Stimulated activated CD4-positive, alpha-beta T cell treated with anti-CD3 and anti-CD28 coated beads, Interleukin-4, amount 100 ng/mL, for 4 hours (primary cell): ENCODE measurements at regions not wholly inside any gene's neighbourhood (a gene's known extent, or its start where the extent isn't known, plus 50 kb on each side); places are given as distances from the start of the nearest gene placed in this dataset.

Experiments
- DNase-seq, 2 experiments: peaks; one replicate each; pipeline ENCODE4 v3.0.0-alpha.2; 2020

- DNase-seq = no peak
Observed at GRCh38 chr9:19992556-19992955, 203.7 kb upstream of the SLC24A2 start.

DNA sequence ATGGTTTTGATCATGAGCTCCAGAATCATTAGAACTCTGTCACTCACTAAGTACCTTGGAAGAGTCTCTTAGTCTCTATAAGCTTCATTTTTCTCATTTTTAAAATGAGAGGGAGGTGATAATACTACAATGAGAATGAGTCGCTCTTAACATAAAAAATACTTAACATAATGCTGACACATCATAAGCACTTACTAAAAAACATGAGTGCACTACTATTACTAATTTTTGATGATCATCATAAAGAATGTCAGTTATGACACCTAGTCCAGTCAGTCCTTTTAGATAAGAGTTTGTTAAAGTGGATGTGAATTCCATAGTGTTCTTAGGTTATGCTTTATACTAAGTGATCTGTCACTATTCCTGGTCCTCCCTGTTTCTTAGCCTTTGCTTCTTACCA is 200.4 kb upstream of the SLC24A2 start:
- DNase-seq = no peak

DNA sequence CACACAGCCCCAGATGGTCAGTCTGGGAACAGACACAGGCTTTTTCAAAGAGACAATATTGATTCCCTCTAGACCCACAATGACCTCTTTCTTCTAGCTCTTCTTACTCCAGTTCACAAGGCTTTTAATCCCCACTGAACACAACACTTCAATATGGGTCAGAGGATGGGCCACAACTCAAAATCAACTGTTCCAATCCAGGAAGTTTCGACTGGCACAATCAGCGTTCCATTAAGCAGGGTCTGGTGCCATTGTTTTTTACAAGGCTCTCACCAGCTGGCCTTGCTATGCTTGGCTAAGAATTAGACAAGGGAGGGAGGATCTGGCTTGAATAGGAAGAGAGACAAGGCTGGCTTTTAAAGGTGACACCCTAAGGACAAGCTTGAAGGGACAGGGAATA is 199.4 kb upstream of the SLC24A2 start:
- no peak for DNase-seq

DNA sequence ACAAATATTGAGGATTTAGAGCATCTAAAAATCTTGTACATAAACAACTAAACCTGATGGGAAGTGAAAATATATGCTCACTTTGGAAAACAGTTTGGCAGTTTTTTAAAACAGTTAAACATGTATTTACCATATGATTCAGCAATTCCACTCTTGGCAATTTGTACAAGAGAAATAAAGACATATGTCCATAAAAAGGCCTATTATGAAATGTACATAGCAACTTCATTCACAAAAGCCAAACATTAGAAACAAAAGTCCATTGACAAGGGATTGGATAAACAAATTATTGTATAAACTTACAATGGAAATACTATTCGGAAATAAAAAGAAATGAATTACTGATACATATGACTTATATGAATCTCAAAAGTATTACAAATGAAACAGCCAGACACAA is 196.2 kb upstream of the SLC24A2 start:
- DNase-seq = no peak

GRCh38 chr9:19976226-19976625 is 187.4 kb upstream of the SLC24A2 start:
- peak; percentile 15 to 65 for DNase-seq

- no peak for DNase-seq
Observed at GRCh38 chr9:19975499-19975898, 186.7 kb upstream of the SLC24A2 start.

- DNase-seq = no peak
Observed at GRCh38 chr9:19969721-19970120, 180.9 kb upstream of the SLC24A2 start.

GRCh38 chr9:19967888-19968459 is 179.1 kb upstream of the SLC24A2 start:
- DNase-seq = no peak

GRCh38 chr9:19967216-19967887 is 178.5 kb upstream of the SLC24A2 start:
- DNase-seq = no peak

- no peak for DNase-seq
Observed at GRCh38 chr9:19965336-19965735, 176.5 kb upstream of the SLC24A2 start.

DNA sequence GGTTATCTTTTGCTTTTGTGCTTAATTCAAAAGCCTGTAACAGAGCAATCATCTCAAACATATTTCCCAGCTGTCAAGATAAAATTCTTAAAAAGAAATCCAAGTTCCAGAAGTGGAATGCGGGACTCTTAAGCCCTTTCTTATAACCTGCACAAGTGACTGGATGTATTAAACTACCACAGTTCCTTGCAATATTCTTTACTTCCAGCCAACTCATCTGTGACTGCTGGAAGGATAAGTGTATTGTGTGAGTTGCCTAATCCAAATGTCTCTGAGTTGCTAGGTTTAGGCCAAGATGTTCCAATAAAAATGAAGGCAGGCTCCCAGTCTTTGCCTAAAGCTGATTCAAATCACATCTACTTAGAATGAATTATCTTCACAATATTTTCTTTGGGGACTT is 159.2 kb upstream of the SLC24A2 start:
- DNase-seq = no peak

GRCh38 chr9:19946441-19947109 is 157.7 kb upstream of the SLC24A2 start:
- DNase-seq = no peak

- DNase-seq = no peak
Observed at GRCh38 chr9:19941874-19942273, 153.0 kb upstream of the SLC24A2 start.

- DNase-seq = no peak
Observed at GRCh38 chr9:19940811-19941535, 152.1 kb upstream of the SLC24A2 start.

DNA sequence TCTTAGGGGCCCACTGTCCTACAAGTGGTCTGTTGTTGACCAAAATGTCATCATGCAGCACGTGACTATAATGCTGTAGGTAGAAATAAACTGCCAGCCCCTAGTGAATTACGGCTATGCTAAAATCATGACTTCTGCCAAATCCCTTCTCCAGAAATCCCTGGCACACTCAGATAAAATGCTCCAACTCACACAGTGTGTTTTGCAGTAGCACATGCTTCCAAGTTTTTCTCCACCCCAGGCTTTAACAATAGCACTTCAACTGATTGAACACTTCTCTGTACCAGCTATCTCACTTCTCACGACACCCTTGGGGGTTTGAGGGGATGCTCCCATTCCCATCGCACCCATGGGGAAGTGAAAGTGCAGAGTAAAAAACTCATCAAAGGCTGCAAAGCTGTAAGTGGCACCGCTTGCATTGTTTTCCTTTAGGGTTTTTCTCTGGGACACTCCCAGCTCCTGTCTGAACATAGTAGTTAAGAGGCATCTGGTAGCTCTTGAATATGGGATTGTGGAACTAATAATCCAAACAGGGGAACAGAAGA is 151.0 kb upstream of the SLC24A2 start:
- no peak for DNase-seq

GRCh38 chr9:19938990-19939733 is 150.3 kb upstream of the SLC24A2 start:
- DNase-seq = no peak

DNA sequence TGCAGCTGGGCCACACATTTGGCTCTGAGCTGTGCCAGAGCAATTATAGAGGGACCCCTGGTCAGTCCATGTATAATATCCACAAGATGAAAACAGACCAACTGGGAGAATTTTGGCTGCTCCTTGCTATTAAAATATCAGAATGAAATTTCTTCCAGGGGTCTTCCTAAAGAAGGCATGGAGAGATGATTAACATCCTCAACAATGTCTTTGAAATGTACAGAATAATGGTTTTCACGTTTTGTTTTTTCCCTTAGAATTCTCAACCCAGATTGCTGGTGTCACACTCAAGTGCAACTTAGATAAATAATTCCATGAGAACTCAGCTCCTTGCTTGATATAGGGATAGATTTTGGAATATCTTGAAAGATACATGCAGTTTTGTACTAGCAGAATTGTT is 148.3 kb upstream of the SLC24A2 start:
- no peak for DNase-seq

DNA sequence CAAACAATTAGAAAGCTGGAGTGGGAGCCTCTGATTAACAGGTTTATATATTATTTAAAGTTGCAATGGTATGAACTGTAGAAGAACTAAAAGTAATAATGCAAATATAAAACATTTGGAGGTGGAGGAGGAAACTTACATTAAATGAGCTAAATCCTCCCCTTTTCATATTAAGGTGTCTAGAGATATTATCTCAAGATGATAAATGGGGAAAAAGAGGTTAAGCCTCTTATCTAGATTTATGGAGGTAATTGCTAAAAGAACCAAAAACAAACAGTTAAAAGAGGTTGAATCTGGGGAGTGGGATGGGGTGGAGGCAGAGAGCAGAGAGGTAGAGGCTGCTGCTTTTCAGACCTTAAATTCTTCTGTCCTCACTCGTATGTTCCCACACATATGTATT is 147.8 kb upstream of the SLC24A2 start:
- no peak for DNase-seq

DNA sequence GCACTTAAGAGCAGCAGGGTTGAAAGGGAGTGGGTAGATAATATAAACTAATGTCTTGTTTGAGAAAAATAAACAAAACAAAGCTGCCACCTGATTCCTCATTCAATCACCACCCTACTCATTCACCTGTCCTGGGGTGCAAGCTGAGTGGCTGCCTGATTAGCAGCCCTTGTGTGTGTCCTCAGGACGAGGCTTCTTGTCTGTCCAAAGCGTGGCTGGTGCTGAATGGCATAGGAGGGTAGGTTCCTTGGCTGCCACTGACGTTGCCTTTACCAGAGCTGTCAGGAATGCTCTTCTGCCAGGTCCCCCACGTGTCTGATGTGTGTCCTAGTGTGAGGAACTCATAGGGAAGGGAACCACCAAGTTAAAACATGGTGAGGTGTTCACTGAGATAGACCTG is 146.6 kb upstream of the SLC24A2 start:
- no peak for DNase-seq

GRCh38 chr9:19934301-19934871 is 145.5 kb upstream of the SLC24A2 start:
- no peak for DNase-seq

GRCh38 chr9:19931098-19931890 is 142.5 kb upstream of the SLC24A2 start:
- DNase-seq = no peak

GRCh38 chr9:19927560-19927959 is 138.7 kb upstream of the SLC24A2 start:
- DNase-seq = no peak
